ENCODE measurements at regions not wholly inside any gene's neighbourhood (a gene's known extent, or its start where the extent isn't known, plus 50 kb on each side); places are given as distances from the start of the nearest gene placed in this dataset.

- H3K27ac ChIP-seq, result no peak overlapping the region
- no peak overlapping the region for H3K4me3 ChIP-seq
- no peaks in the 10 kb centered on the region for H3K36me3 ChIP-seq
- intact Hi-C loops (cut with DNase I), result no loop called here
- ATAC-seq, result no peak
- no peaks in the 10 kb centered on the region for H3K27me3 ChIP-seq
- H3K4me1 ChIP-seq, result no peaks in the 10 kb centered on the region
- no peak for TF ChIP-seq CTCF (IDR thresholded peaks at IDR 0.05)
- no peak for DNase-seq
- H3K9me3 ChIP-seq, result no peaks in the 10 kb centered on the region
Measured at GRCh38 chr10:53109320-53109719, 336.7 kb upstream of the MBL2 start.

GRCh38 chr10:53108317-53108934, 335.8 kb upstream of the MBL2 start:
- H3K36me3 ChIP-seq, result no peaks in the 10 kb centered on the region
- ATAC-seq (peak; percentile 68), DNase-seq (no peak)
- H3K27ac ChIP-seq, result no peak overlapping the region
- H3K4me1 ChIP-seq, result no peaks in the 10 kb centered on the region
- H3K4me3 ChIP-seq, result no peak overlapping the region
- TF ChIP-seq CTCF (IDR thresholded peaks at IDR 0.05), result no peak
- no peaks in the 10 kb centered on the region for H3K9me3 ChIP-seq
- no peaks in the 10 kb centered on the region for H3K27me3 ChIP-seq
- intact Hi-C loops (cut with DNase I), result no loop called here

- no peaks in the 10 kb centered on the region for H3K36me3 ChIP-seq
- no peaks in the 10 kb centered on the region for H3K4me1 ChIP-seq
- intact Hi-C loops (cut with DNase I), result no loop called here
- ATAC-seq (no peak), DNase-seq (no peak)
- H3K4me3 ChIP-seq, result no peak overlapping the region
- no peak overlapping the region for H3K27ac ChIP-seq
- H3K9me3 ChIP-seq, result no peaks in the 10 kb centered on the region
- H3K27me3 ChIP-seq, result no peaks in the 10 kb centered on the region
- no peak for TF ChIP-seq CTCF (IDR thresholded peaks at IDR 0.05)
Measured at GRCh38 chr10:53107711-53108110, 335.1 kb upstream of the MBL2 start.

GRCh38 chr10:53102424-53102823, 329.8 kb upstream of the MBL2 start:
- intact Hi-C loops (cut with DNase I), result no loop called here
- ATAC-seq (no peak), DNase-seq (no peak)
- no peak for TF ChIP-seq CTCF (IDR thresholded peaks at IDR 0.05)
- Histone ChIP-seq H3K36me3 (no peaks in the 10 kb centered on the region), H3K4me1 (no peaks in the 10 kb centered on the region), H3K27ac (no peak overlapping the region), H3K27me3 (no peaks in the 10 kb centered on the region), H3K9me3 (no peaks in the 10 kb centered on the region), H3K4me3 (no peak overlapping the region)

GRCh38 chr10:53093878-53094277, 321.3 kb upstream of the MBL2 start:
- peaks cover 0 to 2% of the 10 kb centered on the region in 2 donors for H3K9me3 ChIP-seq
- no peak overlapping the region for H3K27ac ChIP-seq
- intact Hi-C loops (cut with DNase I), result no loop called here
- no peak for TF ChIP-seq CTCF (IDR thresholded peaks at IDR 0.05)
- no peak for ATAC-seq
- DNase-seq, result no peak
- H3K27me3 ChIP-seq, result no peaks in the 10 kb centered on the region
- H3K4me1 ChIP-seq, result no peaks in the 10 kb centered on the region
- H3K4me3 ChIP-seq, result no peak overlapping the region
- H3K36me3 ChIP-seq, result no peaks in the 10 kb centered on the region

All from left lung (tissue), 4 donors.